H1 (cell line): ENCODE measurements at regions not wholly inside any gene's neighbourhood (a gene's known extent, or its start where the extent isn't known, plus 50 kb on each side); places are given as distances from the start of the nearest gene placed in this dataset.

Source experiments
- CTCF ChIA-PET: fragments of 300-600 bp; sonication (Branson Sonifier 250); formaldehyde crosslinking; loops from one replicate; lab custom pipeline; 2021; ENCODE audit not compliant: partially characterized antibody; lab: Charles Lee
- POLR2A ChIA-PET: fragments of 300-600 bp; sonication (Branson Sonifier 250); formaldehyde crosslinking; loops from one replicate; lab custom pipeline; 2021; ENCODE audit warnings: inconsistent platforms; ENCODE audit not compliant: partially characterized antibody; lab: Charles Lee
- DNase-seq, 2 experiments: peaks; one replicate each; pipeline versions ENCODE4 v3.0.0 to v3.0.0-alpha.2; 2010 to 2022; ENCODE audit warnings: low spot score in 2 of 2, low read depth in 1 of 2, mixed read lengths in 1 of 2
- FAIRE-seq: peaks from 2 replicates; lab custom pipeline; 2011; peaks lifted over from hg19 to GRCh38; lab: Jason Lieb, UNC
- H2AFZ ChIP-seq: 2 replicates; pipeline ENCODE4 v1.8.1; 2012; ENCODE audit warnings: low read length, inconsistent platforms
- H2AK5ac ChIP-seq: 2 replicates; pipeline ENCODE4 v1.6.1; 2013; ENCODE audit warnings: low read depth, low read length
- H2BK120ac ChIP-seq: replicated peaks from 2 replicates; pipeline ENCODE3; 2013; ENCODE audit warnings: low read depth, low read length, inconsistent platforms
- H2BK12ac ChIP-seq: 2 replicates; pipeline ENCODE4 v1.6.1; 2013; ENCODE audit warnings: low read depth, low read length
- H2BK15ac ChIP-seq: 2 replicates; pipeline ENCODE4 v1.6.1; 2013; ENCODE audit warnings: low read length
- H2BK20ac ChIP-seq: 2 replicates; pipeline ENCODE4 v1.6.1; 2013; ENCODE audit warnings: low read length
- H2BK5ac ChIP-seq: 2 replicates; pipeline ENCODE4 v1.6.1; 2013; ENCODE audit warnings: low read depth, low read length
- H3K14ac ChIP-seq: 2 replicates; pipeline ENCODE4 v1.6.1; 2013; ENCODE audit warnings: inconsistent platforms; ENCODE audit not compliant: insufficient read length
- H3K18ac ChIP-seq: 2 replicates; pipeline ENCODE4 v1.6.1; 2013; ENCODE audit warnings: low read length; ENCODE audit errors: extremely low read depth
- H3K23ac ChIP-seq: 2 replicates; pipeline ENCODE4 v1.6.1; 2013; ENCODE audit warnings: inconsistent platforms; ENCODE audit not compliant: insufficient read length
- H3K23me2 ChIP-seq: 2 replicates; pipeline ENCODE4 v1.6.1; 2013; ENCODE audit warnings: low read depth, low read length
- H3K27ac ChIP-seq: 2 replicates; pipeline ENCODE4 v1.6.1; 2011; ENCODE audit warnings: low read depth, low read length, inconsistent platforms
- H3K27me3 ChIP-seq, 4 experiments: replicated peaks in 1 of 4; 1 replicate in 1 of 4; 2 replicates in 3 of 4; pipeline versions ENCODE4 v1.6.1 to v1.8.1; 2011 to 2013; ENCODE audit warnings: low read length in 3 of 4, mild to moderate bottlenecking in 3 of 4, inconsistent platforms in 2 of 4, mixed read lengths in 2 of 4, moderate library complexity in 1 of 4; ENCODE audit not compliant: control insufficient read depth in 3 of 4, insufficient read depth in 3 of 4; ENCODE audit errors: extremely low read depth in 1 of 4
- H3K36me3 ChIP-seq, 4 experiments: 2 replicates each; pipeline versions ENCODE4 v1.6.1 to v1.8.1; 2011 to 2013; ENCODE audit warnings: mild to moderate bottlenecking in 4 of 4, low read length in 3 of 4, moderate library complexity in 2 of 4, control low read depth in 1 of 4, inconsistent platforms in 1 of 4; ENCODE audit not compliant: insufficient read depth in 4 of 4, control insufficient read depth in 2 of 4
- H3K4ac ChIP-seq: replicated peaks from 2 replicates; pipeline ENCODE3; 2013; ENCODE audit warnings: low read length, low read depth, mixed read lengths, inconsistent platforms; ENCODE audit not compliant: insufficient read length
- H3K4me1 ChIP-seq, 4 experiments: replicated peaks in 1 of 4; 1 replicate in 1 of 4; 2 replicates in 3 of 4; pipeline versions ENCODE4 v1.6.1 to v1.8.1; 2011 to 2013; ENCODE audit warnings: low read length in 3 of 4, inconsistent platforms in 2 of 4, mixed read lengths in 1 of 4; ENCODE audit not compliant: insufficient read depth in 4 of 4, control insufficient read depth in 3 of 4
- H3K4me2 ChIP-seq, 2 experiments: 2 replicates each; pipeline versions ENCODE4 v1.6.1 to v1.8.1; 2011 to 2013; ENCODE audit warnings: low read depth in 2 of 2, low read length in 2 of 2, control low read depth in 1 of 2, inconsistent platforms in 1 of 2, mild to moderate bottlenecking in 1 of 2; ENCODE audit not compliant: insufficient read depth in 1 of 2
- H3K4me3 ChIP-seq, 4 experiments: fragments of 200-600, 300-600 bp in 1 of 4; sonication (generic), shearing (Covaris generic), sonication (Bioruptor Twin) in 1 of 4; 2 replicates each; pipeline versions ENCODE4 v1.5.1 to v1.8.1; 2011 to 2016; ENCODE audit warnings: low read length in 4 of 4, low read depth in 3 of 4, control low read depth in 2 of 4, inconsistent platforms in 2 of 4, mild to moderate bottlenecking in 2 of 4, mixed read lengths in 1 of 4, moderate library complexity in 1 of 4; ENCODE audit not compliant: insufficient read depth in 2 of 4; ENCODE audit errors: extremely low read depth in 1 of 4
- H3K56ac ChIP-seq: replicated peaks from 2 replicates; pipeline ENCODE3; 2013; ENCODE audit warnings: low read depth, mild to moderate bottlenecking, mixed read lengths, low read length, inconsistent platforms; ENCODE audit not compliant: insufficient read length
- H3K79me1 ChIP-seq: 2 replicates; pipeline ENCODE4 v1.6.1; 2013; ENCODE audit warnings: low read depth, low read length, control low read depth
- H3K79me2 ChIP-seq, 2 experiments: 2 replicates each; pipeline versions ENCODE4 v1.6.1 to v1.8.1; 2012 to 2013; ENCODE audit warnings: low read length in 2 of 2, mild to moderate bottlenecking in 2 of 2, inconsistent platforms in 1 of 2; ENCODE audit not compliant: insufficient read depth in 2 of 2, control insufficient read depth in 1 of 2
- H3K9ac ChIP-seq, 4 experiments: replicated peaks in 1 of 4; 1 replicate in 1 of 4; 2 replicates in 3 of 4; pipeline versions ENCODE4 v1.6.1 to v1.8.1; 2011 to 2013; ENCODE audit warnings: low read depth in 3 of 4, low read length in 3 of 4, control low read depth in 2 of 4, mild to moderate bottlenecking in 2 of 4, moderate library complexity in 2 of 4, inconsistent platforms in 1 of 4; ENCODE audit errors: extremely low read depth in 1 of 4
- H3K9me3 ChIP-seq, 2 experiments: 2 replicates each; pipeline versions ENCODE4 v1.6.1 to v1.8.1; 2012 to 2013; ENCODE audit warnings: mild to moderate bottlenecking in 2 of 2, moderate library complexity in 2 of 2, control low read depth in 1 of 2, inconsistent platforms in 1 of 2, low read depth in 1 of 2, low read length in 1 of 2, mixed read lengths in 1 of 2; ENCODE audit not compliant: insufficient read depth in 2 of 2
- H4K20me1 ChIP-seq, 2 experiments: replicated peaks in 1 of 2; 2 replicates each; pipeline versions ENCODE3 to v1.8.1; 2011 to 2013; ENCODE audit warnings: inconsistent platforms in 2 of 2, low read length in 2 of 2, mild to moderate bottlenecking in 1 of 2; ENCODE audit not compliant: insufficient read depth in 2 of 2, control insufficient read depth in 1 of 2
- H4K5ac ChIP-seq: 2 replicates; pipeline ENCODE4 v1.6.1; 2013; ENCODE audit warnings: low read length, low read depth, mixed read lengths, inconsistent platforms; ENCODE audit not compliant: insufficient read length
- H4K8ac ChIP-seq: 2 replicates; pipeline ENCODE4 v1.8.0; 2013; ENCODE audit warnings: mild to moderate bottlenecking, moderate library complexity, low read length, inconsistent platforms; ENCODE audit not compliant: insufficient read depth; ENCODE audit errors: extremely low read depth
- H4K91ac ChIP-seq: replicated peaks from 2 replicates; pipeline ENCODE3; 2013; ENCODE audit warnings: low read length, mixed read lengths, inconsistent platforms; ENCODE audit not compliant: insufficient read length
- BACH1 ChIP-seq: IDR thresholded peaks from 2 replicates; pipeline ENCODE4 v1.6.1; 2012; ENCODE audit warnings: low read length, improper control_type of control experiment
- HDAC6 ChIP-seq: IDR thresholded peaks from one replicate; pipeline ENCODE4 v1.7.1; 2012; ENCODE audit warnings: low read depth, mild to moderate bottlenecking, inconsistent platforms, low read length, moderate library complexity
- KDM1A ChIP-seq: fragments of 200-600, 300-600 bp; sonication (generic); IDR thresholded peaks from 2 replicates; pipeline ENCODE4 v1.7.1; 2016; ENCODE audit warnings: mild to moderate bottlenecking, low read length, borderline replicate concordance
- POLR2A ChIP-seq, 2 experiments: IDR thresholded peaks; 1 replicate in 1 of 2; 2 replicates in 1 of 2; pipeline ENCODE4 v1.6.1; 2011; ENCODE audit warnings: low read depth in 2 of 2, low read length in 2 of 2, mild to moderate bottlenecking in 2 of 2; ENCODE audit errors: control extremely low read depth in 1 of 2
- RNF2 ChIP-seq: fragments of 200-900, 300-1000 bp; sonication (generic); IDR thresholded peaks from 2 replicates; pipeline ENCODE4 v1.7.1; 2016; ENCODE audit warnings: borderline replicate concordance, low read depth, mild to moderate bottlenecking, antibody characterized with exemption, low read length; ENCODE audit not compliant: poor library complexity, severe bottlenecking; ENCODE audit errors: missing control alignments
- SIN3A ChIP-seq, 2 experiments: IDR thresholded peaks in 1 of 2; conservative IDR thresholded peaks in 1 of 2; 2 replicates each; pipeline ENCODE4 v1.6.1; 2011 to 2012; ENCODE audit warnings: low read length in 2 of 2, improper control_type of control experiment in 1 of 2, low read depth in 1 of 2, mild to moderate bottlenecking in 1 of 2
- SP2 ChIP-seq: IDR thresholded peaks from 2 replicates; pipeline ENCODE4 v1.6.1; 2012; ENCODE audit warnings: mild to moderate bottlenecking, low read length, inconsistent platforms
- SUZ12 ChIP-seq: fragments of 200-600 bp; sonication (generic); IDR thresholded peaks from 2 replicates; pipeline ENCODE4 v1.6.1; 2012; ENCODE audit warnings: mild to moderate bottlenecking, inconsistent platforms, low read length, moderate library complexity, mixed read lengths
- TAF1 ChIP-seq: IDR thresholded peaks from 2 replicates; pipeline ENCODE4 v1.6.1; 2011; ENCODE audit warnings: mild to moderate bottlenecking, low read depth, low read length
- TBP ChIP-seq: IDR thresholded peaks from 2 replicates; pipeline ENCODE4 v1.6.1; 2011; ENCODE audit warnings: low read depth, low read length, improper control_type of control experiment
- WGBS, 2 experiments: shearing (Covaris generic) in 1 of 2; methylation state at CpG; one replicate each; pipeline versions ENCODE4 v1.1.6 to v1.1.7; 2013 to 2015; ENCODE audit warnings: low lambda C conversion rate in 2 of 2, mixed read lengths in 2 of 2, inconsistent platforms in 1 of 2, low coverage in 1 of 2, missing lambda C conversion rate in 1 of 2; ENCODE audit not compliant: insufficient replicate concordance in 2 of 2, insufficient coverage in 1 of 2, insufficient read length in 1 of 2; ENCODE audit errors: extremely low coverage in 1 of 2, missing lambda C conversion rate in 1 of 2; 5-methylcytosine and 5-hydroxymethylcytosine counted together

DNA sequence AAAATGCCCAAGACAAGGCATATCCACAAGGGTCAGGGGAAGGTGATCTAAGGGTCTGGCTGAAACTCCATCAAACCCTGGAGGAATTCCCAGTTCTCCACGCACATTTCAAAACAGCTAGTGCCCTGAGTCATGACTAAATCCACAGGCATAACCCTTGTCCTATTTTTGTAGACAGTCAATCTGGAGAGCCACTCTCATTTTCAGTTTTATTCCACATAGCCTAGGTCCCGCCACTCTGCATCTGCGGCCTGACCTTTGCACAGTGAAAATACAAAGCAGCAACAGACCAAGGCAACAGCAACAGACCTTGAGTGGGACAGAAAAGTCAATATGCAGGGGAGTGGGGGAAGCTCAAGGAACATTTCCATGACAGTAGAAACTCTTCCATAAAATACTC lies 201.4 kb upstream of the NPVF start:
- Histone ChIP-seq H2BK5ac (no peak overlapping the region), H3K23ac (no peak overlapping the region), H3K4me1 (no peaks in the 10 kb centered on the region; a peak in 1 of 7 replicates), H3K4me3 (no peak overlapping the region), H2BK20ac (no peak overlapping the region), H3K4me2 (no peak overlapping the region), H3K14ac (no peak overlapping the region), H2AK5ac (no peak overlapping the region), H3K27me3 (no peaks in the 10 kb centered on the region), H2BK12ac (no peak overlapping the region), H2BK15ac (no peak overlapping the region), H2BK120ac (no peak overlapping the region), H3K4ac (no peak overlapping the region), H4K20me1 (no peaks in the 10 kb centered on the region), H2AFZ (no peak overlapping the region), H3K9ac (no peak overlapping the region), H3K56ac (no peak overlapping the region), H3K27ac (no peak overlapping the region), H3K79me1 (no peaks in the 10 kb centered on the region), H3K9me3 (no peaks in the 10 kb centered on the region), H3K18ac (no peak overlapping the region), H3K23me2 (no peaks in the 10 kb centered on the region), H4K91ac (no peak overlapping the region), H3K79me2 (no peaks in the 10 kb centered on the region), H3K36me3 (no peaks in the 10 kb centered on the region), H4K5ac (no peak overlapping the region), H4K8ac (no peak overlapping the region)
- DNase-seq (no peak), FAIRE-seq (no peak)
- 87% methylated on average over 3 of the region's 3 CpGs; no CpG with 5 or more reads in 1 of the 2 experiments for WGBS, 2 experiments
- TF ChIP-seq POLR2A (IDR thresholded peaks at IDR 0.05; ENCODE audit: control extremely low read depth in 1 of 2, low read depth in 2 of 2, low read length in 2 of 2) (no peak), KDM1A (no peak), BACH1 (no peak), SIN3A (conservative IDR thresholded peaks at IDR 0.05 in 1 of 2, IDR thresholded peaks at IDR 0.05 in 1 of 2; ENCODE audit: low read depth in 1 of 2, low read length in 2 of 2) (no peak), TAF1 (no peak), SP2 (no peak), RNF2 (no peak), SUZ12 (no peak), TBP (no peak), HDAC6 (no peak)
- ChIA-PET POLR2A (no interaction called here), CTCF (interaction anchor here (1.0 kb wide), 1 partner anchor 39 kb away, joined by 4 read pairs; no protein-coding TSS in a partner anchor)
